NCI-H2081 treated with DMSO at 0.1 percent for 48 hours (cell line): ENCODE measurements at regions not wholly inside any gene's neighbourhood (a gene's known extent, or its start where the extent isn't known, plus 50 kb on each side); places are given as distances from the start of the nearest gene placed in this dataset.
"Not testable (repeated sequence)": the region's sequence is repeated elsewhere in the genome, so short reads cannot be mapped to it uniquely, and the experiment has no call there.

Experiments
- DNase-seq: peaks from one replicate; lab custom pipeline; 2025; lab: John Stamatoyannopoulos, UW

- DNase-seq = not testable (repeated sequence)
Observed at GRCh38 chr12:9411616-9412268, 196.0 kb downstream of the KLRB1 start.

GRCh38 chr12:9407425-9407748 is 199.2 kb upstream of the PZP start:
- DNase-seq = not testable (repeated sequence)

GRCh38 chr12:9406564-9407424 is 198.6 kb upstream of the PZP start:
- DNase-seq = no peak

GRCh38 chr12:9405886-9406563 is 197.8 kb upstream of the PZP start:
- DNase-seq = no peak

GRCh38 chr12:9404469-9405260 is 196.5 kb upstream of the PZP start:
- DNase-seq = no peak

GRCh38 chr12:9404031-9404430 is 195.8 kb upstream of the PZP start:
- no peak for DNase-seq

GRCh38 chr12:9402432-9403040 is 194.3 kb upstream of the PZP start:
- not testable (repeated sequence) for DNase-seq

GRCh38 chr12:9396367-9396766 is 188.2 kb upstream of the PZP start:
- not testable (repeated sequence) for DNase-seq

GRCh38 chr12:9395220-9395619 is 187.0 kb upstream of the PZP start:
- DNase-seq = not testable (repeated sequence)

- no peak for DNase-seq
Observed at GRCh38 chr12:9392842-9393241, 184.6 kb upstream of the PZP start.

GRCh38 chr12:9391815-9392214 is 183.6 kb upstream of the PZP start:
- DNase-seq = no peak

GRCh38 chr12:9390761-9391160 is 182.6 kb upstream of the PZP start:
- DNase-seq = no peak

GRCh38 chr12:9389796-9390195 is 181.6 kb upstream of the PZP start:
- no peak for DNase-seq

GRCh38 chr12:9388379-9388778 is 180.2 kb upstream of the PZP start:
- no peak for DNase-seq

- DNase-seq = no peak
Observed at GRCh38 chr12:9387450-9387849, 179.3 kb upstream of the PZP start.

- DNase-seq = no peak
Observed at GRCh38 chr12:9383585-9383984, 175.4 kb upstream of the PZP start.

- no peak for DNase-seq
Observed at GRCh38 chr12:9381619-9382018, 173.4 kb upstream of the PZP start.

GRCh38 chr12:9380650-9381049 is 172.5 kb upstream of the PZP start:
- DNase-seq = no peak

- no peak for DNase-seq
Observed at GRCh38 chr12:9379023-9379742, 171.0 kb upstream of the PZP start.

GRCh38 chr12:9378430-9378835 is 170.2 kb upstream of the PZP start:
- no peak for DNase-seq

GRCh38 chr12:9372202-9372601 is 164.0 kb upstream of the PZP start:
- no peak for DNase-seq
